ENCODE measurements at regions not wholly inside any gene's neighbourhood (a gene's known extent, or its start where the extent isn't known, plus 50 kb on each side); places are given as distances from the start of the nearest gene placed in this dataset.
"Not testable (repeated sequence)": the region's sequence is repeated elsewhere in the genome, so short reads cannot be mapped to it uniquely, and the experiment has no call there.

- intact Hi-C loops (cut with micrococcal nuclease) = no loop called here
- no peaks in the 10 kb centered on the region for H3K36me3 Mint-ChIP-seq (ENCODE audit: low read depth)
- H3K27me3 Mint-ChIP-seq (ENCODE audit: insufficient read depth) = no peaks in the 10 kb centered on the region
- DNase-seq (ENCODE audit: low spot score) = no peak
- H3K27ac Mint-ChIP-seq = no peak overlapping the region
- no peak overlapping the region for H3K4me3 Mint-ChIP-seq
- no peaks in the 10 kb centered on the region for H3K4me1 Mint-ChIP-seq (ENCODE audit: low read depth)
- H3K9me3 Mint-ChIP-seq = no peaks in the 10 kb centered on the region
These were observed 143.5 kb upstream of the HNRNPU start for GRCh38 chr1:245007852-245008251.

GRCh38 chr1:245003246-245003645 lies 138.9 kb upstream of the HNRNPU start:
- Mint-ChIP-seq H3K27ac (no peak overlapping the region), H3K9me3 (no peaks in the 10 kb centered on the region), H3K27me3 (ENCODE audit: insufficient read depth) (peaks cover 2% of the 10 kb centered on the region), H3K4me1 (ENCODE audit: low read depth) (no peaks in the 10 kb centered on the region), H3K36me3 (ENCODE audit: low read depth) (no peaks in the 10 kb centered on the region), H3K4me3 (no peak overlapping the region)
- intact Hi-C loops (cut with micrococcal nuclease) = no loop called here
- no peak for DNase-seq (ENCODE audit: low spot score)

GRCh38 chr1:245001252-245001651 lies 136.9 kb upstream of the HNRNPU start:
- H3K4me1 Mint-ChIP-seq (ENCODE audit: low read depth) = no peaks in the 10 kb centered on the region
- H3K27ac Mint-ChIP-seq = no peak overlapping the region
- no peak for DNase-seq (ENCODE audit: low spot score)
- H3K36me3 Mint-ChIP-seq (ENCODE audit: low read depth) = no peaks in the 10 kb centered on the region
- H3K27me3 Mint-ChIP-seq (ENCODE audit: insufficient read depth) = peaks cover 2% of the 10 kb centered on the region
- no peaks in the 10 kb centered on the region for H3K9me3 Mint-ChIP-seq
- intact Hi-C loops (cut with micrococcal nuclease) = no loop called here
- no peak overlapping the region for H3K4me3 Mint-ChIP-seq

GRCh38 chr1:245000872-245001188 lies 136.5 kb upstream of the HNRNPU start:
- H3K9me3 Mint-ChIP-seq = no peaks in the 10 kb centered on the region
- intact Hi-C loops (cut with micrococcal nuclease) = no loop called here
- H3K27ac Mint-ChIP-seq = no peak overlapping the region
- H3K4me1 Mint-ChIP-seq (ENCODE audit: low read depth) = no peaks in the 10 kb centered on the region
- peaks cover 6% of the 10 kb centered on the region for H3K27me3 Mint-ChIP-seq (ENCODE audit: insufficient read depth)
- no peak overlapping the region for H3K4me3 Mint-ChIP-seq
- DNase-seq (ENCODE audit: low spot score) = no peak
- no peaks in the 10 kb centered on the region for H3K36me3 Mint-ChIP-seq (ENCODE audit: low read depth)

- H3K36me3 Mint-ChIP-seq (ENCODE audit: low read depth); intact Hi-C loops (cut with micrococcal nuclease); H3K27me3 Mint-ChIP-seq (ENCODE audit: insufficient read depth); H3K9me3 Mint-ChIP-seq; H3K4me3 Mint-ChIP-seq; H3K4me1 Mint-ChIP-seq (ENCODE audit: low read depth); H3K27ac Mint-ChIP-seq; DNase-seq (ENCODE audit: low spot score): not testable (repeated sequence)
These were observed 135.3 kb upstream of the HNRNPU start for GRCh38 chr1:244999644-245000043.

GRCh38 chr1:244998717-244999346 lies 134.5 kb upstream of the HNRNPU start:
- peaks cover 7% of the 10 kb centered on the region for H3K27me3 Mint-ChIP-seq (ENCODE audit: insufficient read depth)
- no peaks in the 10 kb centered on the region for H3K9me3 Mint-ChIP-seq
- H3K4me3 Mint-ChIP-seq = no peak overlapping the region
- no peak for DNase-seq (ENCODE audit: low spot score)
- no peak overlapping the region for H3K27ac Mint-ChIP-seq
- H3K4me1 Mint-ChIP-seq (ENCODE audit: low read depth) = no peaks in the 10 kb centered on the region
- intact Hi-C loops (cut with micrococcal nuclease) = no loop called here
- H3K36me3 Mint-ChIP-seq (ENCODE audit: low read depth) = no peaks in the 10 kb centered on the region

GRCh38 chr1:244995602-244996400 lies 131.5 kb upstream of the HNRNPU start:
- Mint-ChIP-seq H3K27me3 (ENCODE audit: insufficient read depth) (peaks cover 7% of the 10 kb centered on the region), H3K9me3 (no peaks in the 10 kb centered on the region), H3K27ac (no peak overlapping the region), H3K36me3 (ENCODE audit: low read depth) (no peaks in the 10 kb centered on the region), H3K4me1 (ENCODE audit: low read depth) (no peaks in the 10 kb centered on the region), H3K4me3 (no peak overlapping the region)
- intact Hi-C loops (cut with micrococcal nuclease) = no loop called here
- no peak for DNase-seq (ENCODE audit: low spot score)

- Mint-ChIP-seq H3K36me3 (ENCODE audit: low read depth) (no peaks in the 10 kb centered on the region), H3K27ac (no peak overlapping the region), H3K4me3 (no peak overlapping the region), H3K27me3 (ENCODE audit: insufficient read depth) (peaks cover 5% of the 10 kb centered on the region), H3K9me3 (no peaks in the 10 kb centered on the region), H3K4me1 (ENCODE audit: low read depth) (no peaks in the 10 kb centered on the region)
- DNase-seq (ENCODE audit: low spot score) = no peak
- intact Hi-C loops (cut with micrococcal nuclease) = no loop called here
These were observed 128.5 kb upstream of the HNRNPU start for GRCh38 chr1:244992833-244993232.

- Mint-ChIP-seq H3K4me1 (ENCODE audit: low read depth) (no peaks in the 10 kb centered on the region), H3K36me3 (ENCODE audit: low read depth) (no peaks in the 10 kb centered on the region), H3K27me3 (ENCODE audit: insufficient read depth) (peaks cover 2% of the 10 kb centered on the region), H3K4me3 (no peak overlapping the region), H3K27ac (no peak overlapping the region), H3K9me3 (no peaks in the 10 kb centered on the region)
- intact Hi-C loops (cut with micrococcal nuclease) = no loop called here
- no peak for DNase-seq (ENCODE audit: low spot score)
These were observed 125.5 kb upstream of the HNRNPU start for GRCh38 chr1:244989813-244990212.

- Mint-ChIP-seq H3K9me3 (no peaks in the 10 kb centered on the region), H3K4me1 (ENCODE audit: low read depth) (no peaks in the 10 kb centered on the region), H3K27me3 (ENCODE audit: insufficient read depth) (peaks cover 2% of the 10 kb centered on the region), H3K27ac (no peak overlapping the region), H3K4me3 (no peak overlapping the region), H3K36me3 (ENCODE audit: low read depth) (no peaks in the 10 kb centered on the region)
- no peak for DNase-seq (ENCODE audit: low spot score)
- intact Hi-C loops (cut with micrococcal nuclease) = no loop called here
These were observed 124.2 kb upstream of the HNRNPU start for GRCh38 chr1:244988521-244988920.

- no peak overlapping the region for H3K4me3 Mint-ChIP-seq
- H3K4me1 Mint-ChIP-seq (ENCODE audit: low read depth) = no peaks in the 10 kb centered on the region
- H3K27ac Mint-ChIP-seq = no peak overlapping the region
- H3K36me3 Mint-ChIP-seq (ENCODE audit: low read depth) = no peaks in the 10 kb centered on the region
- no peak for DNase-seq (ENCODE audit: low spot score)
- H3K9me3 Mint-ChIP-seq = no peaks in the 10 kb centered on the region
- peaks cover 2% of the 10 kb centered on the region for H3K27me3 Mint-ChIP-seq (ENCODE audit: insufficient read depth)
- intact Hi-C loops (cut with micrococcal nuclease) = no loop called here
These were observed 116.3 kb upstream of the HNRNPU start for GRCh38 chr1:244980605-244981004.

GRCh38 chr1:244974550-244974949 lies 110.2 kb upstream of the HNRNPU start:
- Mint-ChIP-seq H3K36me3 (ENCODE audit: low read depth) (peaks cover 2% of the 10 kb centered on the region), H3K4me3 (no peak overlapping the region), H3K9me3 (no peaks in the 10 kb centered on the region), H3K4me1 (ENCODE audit: low read depth) (peaks cover 16% of the 10 kb centered on the region), H3K27ac (no peak overlapping the region), H3K27me3 (ENCODE audit: insufficient read depth) (peaks cover under 1% of the 10 kb centered on the region)
- no peak for DNase-seq (ENCODE audit: low spot score)
- intact Hi-C loops (cut with micrococcal nuclease) = loop anchor here (5.0 to 10.0 kb wide), 3 partner anchors 980 to 1377 kb away; partner anchors contain the start of gene AKT3

GRCh38 chr1:244974106-244974505 lies 109.8 kb upstream of the HNRNPU start:
- Mint-ChIP-seq H3K4me3 (no peak overlapping the region), H3K4me1 (ENCODE audit: low read depth) (peaks cover 20% of the 10 kb centered on the region), H3K9me3 (no peaks in the 10 kb centered on the region), H3K36me3 (ENCODE audit: low read depth) (peaks cover 3% of the 10 kb centered on the region), H3K27me3 (ENCODE audit: insufficient read depth) (peaks cover 2% of the 10 kb centered on the region), H3K27ac (no peak overlapping the region)
- intact Hi-C loops (cut with micrococcal nuclease) = loop anchor here (5.0 to 10.0 kb wide), 3 partner anchors 981 to 1377 kb away; partner anchors contain the start of gene AKT3
- no peak for DNase-seq (ENCODE audit: low spot score)
